Mucosa of rectum (tissue), 2 donors: ENCODE measurements at regions not wholly inside any gene's neighbourhood (a gene's known extent, or its start where the extent isn't known, plus 50 kb on each side); places are given as distances from the start of the nearest gene placed in this dataset.

ENCODE experiments used
- H3K27ac ChIP-seq, 2 donors: one replicate each; pipeline ENCODE4 v1.7.0; 2013; ENCODE audit warnings: inconsistent platforms in 2 of 2, low read depth in 2 of 2, low read length in 2 of 2
- H3K27me3 ChIP-seq, 2 donors: one replicate each; pipeline ENCODE4 v1.7.0; 2013; ENCODE audit warnings: low read length in 2 of 2; ENCODE audit not compliant: control insufficient read depth in 2 of 2, insufficient read depth in 2 of 2
- H3K36me3 ChIP-seq, 2 donors: one replicate each; pipeline ENCODE4 v1.7.0; 2013; ENCODE audit warnings: low read length in 2 of 2; ENCODE audit not compliant: control insufficient read depth in 2 of 2, insufficient read depth in 2 of 2
- H3K4me1 ChIP-seq, 2 donors: one replicate each; pipeline ENCODE4 v1.7.0; 2013; ENCODE audit warnings: low read length in 2 of 2, mild to moderate bottlenecking in 1 of 2; ENCODE audit not compliant: control insufficient read depth in 2 of 2, insufficient read depth in 2 of 2
- H3K4me3 ChIP-seq, 2 donors: one replicate each; pipeline ENCODE4 v1.7.0; 2013; ENCODE audit warnings: low read length in 2 of 2
- H3K9ac ChIP-seq, 2 donors: one replicate each; pipeline ENCODE4 v1.7.0; 2013; ENCODE audit warnings: low read length in 2 of 2, low read depth in 1 of 2, mild to moderate bottlenecking in 1 of 2
- H3K9me3 ChIP-seq, 2 donors: one replicate each; pipeline ENCODE4 v1.7.0; 2013; ENCODE audit warnings: low read length in 2 of 2; ENCODE audit not compliant: control insufficient read depth in 2 of 2
- donor health status: healthy.
- donor health status: Normal muscosa, but diverticular disease.

- Histone ChIP-seq H3K9ac (no peak overlapping the region), H3K4me1 (no peaks in the 10 kb centered on the region), H3K9me3 (no peaks in the 10 kb centered on the region), H3K36me3 (no peaks in the 10 kb centered on the region), H3K27me3 (no peaks in the 10 kb centered on the region), H3K4me3 (no peak overlapping the region), H3K27ac (no peak overlapping the region)
Observed at GRCh38 chr12:67523538-67523937, 125.0 kb upstream of the DYRK2 start.

DNA sequence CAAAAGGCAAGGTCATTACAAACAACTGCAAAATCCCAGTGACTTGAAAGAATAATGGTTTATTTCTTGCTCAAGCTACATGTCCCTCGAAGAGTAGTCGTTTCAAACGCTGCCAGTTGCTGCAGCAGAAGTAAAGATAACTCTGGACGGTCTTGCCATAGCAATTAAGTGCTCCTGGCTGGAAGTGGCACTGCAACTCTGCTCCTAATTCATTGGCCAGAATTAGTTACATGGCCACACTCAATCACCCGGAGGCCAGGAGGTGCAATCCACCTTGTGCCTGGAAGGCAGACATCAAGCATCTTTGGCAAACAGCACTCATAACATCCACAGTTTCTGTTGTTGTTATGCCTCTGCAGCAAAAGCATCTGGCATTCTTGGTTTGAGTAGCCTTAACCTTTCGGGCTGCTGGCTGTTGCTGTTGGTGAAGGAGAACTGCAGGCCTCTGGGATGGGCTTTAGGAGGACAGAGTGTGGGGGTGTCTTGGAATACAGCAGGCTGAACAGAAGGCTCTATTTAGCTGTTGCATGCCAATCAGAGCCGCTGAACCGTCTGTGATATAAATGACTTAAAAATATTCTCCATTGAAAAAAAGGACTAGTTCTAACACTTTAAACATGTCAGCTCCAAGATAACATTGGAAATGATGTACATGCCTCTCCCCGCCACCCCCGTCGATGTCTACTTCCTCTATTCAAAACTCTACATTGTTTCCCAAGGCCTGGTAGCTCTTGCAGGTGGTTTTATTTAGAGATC, 123.5 kb upstream of the DYRK2 start:
- Histone ChIP-seq H3K4me3 (no peak overlapping the region), H3K27ac (no peak overlapping the region), H3K9me3 (no peaks in the 10 kb centered on the region), H3K4me1 (no peaks in the 10 kb centered on the region), H3K27me3 (no peaks in the 10 kb centered on the region), H3K9ac (no peak overlapping the region), H3K36me3 (no peaks in the 10 kb centered on the region)

GRCh38 chr12:67525617-67525884, 123.0 kb upstream of the DYRK2 start:
- Histone ChIP-seq H3K27me3 (no peaks in the 10 kb centered on the region), H3K27ac (no peak overlapping the region), H3K9ac (no peak overlapping the region), H3K9me3 (no peaks in the 10 kb centered on the region), H3K36me3 (no peaks in the 10 kb centered on the region), H3K4me3 (no peak overlapping the region), H3K4me1 (no peaks in the 10 kb centered on the region)

DNA sequence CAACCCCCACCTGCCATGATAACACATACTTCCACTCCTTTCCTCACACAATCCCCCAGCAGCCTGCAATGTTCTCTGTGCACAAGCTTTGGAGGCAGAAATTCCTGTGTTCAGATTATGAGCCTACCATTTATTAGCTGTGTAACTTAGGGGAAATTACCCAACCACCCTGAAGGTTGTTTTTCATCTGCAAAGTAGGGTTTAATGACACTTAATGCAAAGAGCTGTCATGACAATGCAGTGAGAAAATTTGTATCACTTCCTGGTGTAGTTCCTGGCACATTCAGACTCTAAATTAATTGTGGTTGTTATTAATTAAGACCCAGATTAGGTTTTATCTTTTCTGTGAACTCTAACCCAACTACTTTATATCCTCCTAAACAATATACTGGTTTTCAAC, 122.4 kb upstream of the DYRK2 start:
- Histone ChIP-seq H3K4me3 (no peak overlapping the region), H3K9me3 (no peaks in the 10 kb centered on the region), H3K4me1 (no peaks in the 10 kb centered on the region), H3K27ac (no peak overlapping the region), H3K9ac (no peak overlapping the region), H3K27me3 (no peaks in the 10 kb centered on the region), H3K36me3 (no peaks in the 10 kb centered on the region)

- Histone ChIP-seq H3K27ac (no peak overlapping the region), H3K9me3 (no peaks in the 10 kb centered on the region), H3K36me3 (no peaks in the 10 kb centered on the region), H3K9ac (no peak overlapping the region), H3K27me3 (no peaks in the 10 kb centered on the region), H3K4me1 (no peaks in the 10 kb centered on the region), H3K4me3 (no peak overlapping the region)
Observed at GRCh38 chr12:67531051-67531450, 117.5 kb upstream of the DYRK2 start.

GRCh38 chr12:67531501-67531900, 117.0 kb upstream of the DYRK2 start:
- H3K36me3 ChIP-seq: no peaks in the 10 kb centered on the region
- no peak overlapping the region for H3K9ac ChIP-seq
- H3K27ac ChIP-seq: no peak overlapping the region
- no peaks in the 10 kb centered on the region for H3K4me1 ChIP-seq
- no peaks in the 10 kb centered on the region for H3K27me3 ChIP-seq
- H3K9me3 ChIP-seq: no peaks in the 10 kb centered on the region
- H3K4me3 ChIP-seq: no peak overlapping the region

DNA sequence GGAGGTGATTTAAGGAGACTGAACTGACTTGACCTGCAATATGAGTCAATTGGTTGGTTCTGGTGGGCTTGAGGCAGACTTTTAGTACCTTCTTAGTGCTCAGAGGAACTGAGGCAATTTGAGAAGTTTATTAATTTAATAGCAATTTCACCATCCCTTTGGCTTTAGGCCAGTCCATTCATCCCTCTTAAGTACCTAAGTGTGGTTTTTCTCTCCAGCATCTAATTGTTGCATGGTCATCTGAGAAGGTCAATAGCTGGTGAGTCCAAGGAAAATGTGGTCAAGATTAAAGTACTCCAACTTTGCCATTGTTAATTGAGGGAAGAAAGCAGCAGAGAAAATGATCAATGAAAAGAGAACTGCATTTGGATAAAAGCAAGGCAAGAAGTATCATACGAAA, 115.4 kb upstream of the DYRK2 start:
- H3K4me3 ChIP-seq: no peak overlapping the region
- no peaks in the 10 kb centered on the region for H3K9me3 ChIP-seq
- H3K36me3 ChIP-seq: no peaks in the 10 kb centered on the region
- H3K27ac ChIP-seq: no peak overlapping the region
- no peaks in the 10 kb centered on the region for H3K4me1 ChIP-seq
- no peak overlapping the region for H3K9ac ChIP-seq
- no peaks in the 10 kb centered on the region for H3K27me3 ChIP-seq

DNA sequence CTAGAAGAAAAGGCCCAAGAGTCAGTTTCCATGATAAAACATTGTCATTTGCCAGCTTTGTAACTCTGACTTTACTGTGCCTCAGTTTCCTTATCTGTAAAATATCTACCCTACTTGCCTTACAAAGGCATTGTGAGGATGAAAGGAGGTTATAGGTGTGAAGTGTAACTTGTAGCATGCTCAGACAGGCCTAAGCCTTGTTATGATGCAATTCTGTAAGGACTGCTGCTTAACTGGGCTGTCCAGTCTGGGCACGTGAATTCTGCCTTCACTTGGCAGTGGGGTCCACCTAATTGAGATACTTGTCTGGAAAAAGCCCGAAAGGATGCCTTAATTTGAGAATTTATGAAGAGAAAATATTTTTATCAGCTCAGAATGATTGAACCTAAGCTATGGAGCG, 114.5 kb upstream of the DYRK2 start:
- no peaks in the 10 kb centered on the region for H3K36me3 ChIP-seq
- no peak overlapping the region for H3K4me3 ChIP-seq

GRCh38 chr12:67534681-67535080, 113.9 kb upstream of the DYRK2 start:
- Histone ChIP-seq H3K27ac (no peak overlapping the region), H3K27me3 (no peaks in the 10 kb centered on the region), H3K4me3 (no peak overlapping the region), H3K4me1 (no peaks in the 10 kb centered on the region), H3K9me3 (no peaks in the 10 kb centered on the region), H3K9ac (no peak overlapping the region), H3K36me3 (no peaks in the 10 kb centered on the region)

More for the DNA sequence above, 114.5 kb upstream of the DYRK2 start:
- H3K27me3 ChIP-seq: no peaks in the 10 kb centered on the region
- no peak overlapping the region for H3K9ac ChIP-seq
- no peaks in the 10 kb centered on the region for H3K4me1 ChIP-seq
- no peak overlapping the region for H3K27ac ChIP-seq
- H3K9me3 ChIP-seq: no peaks in the 10 kb centered on the region

GRCh38 chr12:67535176-67535575, 113.4 kb upstream of the DYRK2 start:
- Histone ChIP-seq H3K4me1 (no peaks in the 10 kb centered on the region), H3K4me3 (no peak overlapping the region), H3K9me3 (no peaks in the 10 kb centered on the region), H3K9ac (no peak overlapping the region), H3K27me3 (no peaks in the 10 kb centered on the region), H3K27ac (no peak overlapping the region), H3K36me3 (no peaks in the 10 kb centered on the region)

DNA sequence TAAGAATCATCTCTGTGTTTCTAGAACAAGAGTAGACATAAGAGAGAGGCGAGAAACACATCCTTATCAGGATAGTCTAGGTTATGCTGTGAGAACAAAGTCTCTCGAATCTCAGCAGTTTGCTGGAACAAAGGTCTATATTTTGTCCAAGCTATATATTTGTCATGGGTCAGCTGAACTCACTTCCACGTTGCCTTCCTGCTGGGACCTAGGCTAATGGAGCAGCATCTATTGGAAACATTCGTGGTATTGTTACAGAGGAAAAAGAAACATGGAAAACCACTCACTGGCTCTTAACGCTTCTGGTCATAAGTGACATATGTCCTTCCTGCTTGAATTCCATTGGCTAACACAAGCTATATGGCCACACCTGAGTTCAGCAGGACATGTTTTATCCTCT, 112.6 kb upstream of the DYRK2 start:
- Histone ChIP-seq H3K27me3 (no peaks in the 10 kb centered on the region), H3K9ac (no peak overlapping the region), H3K4me1 (no peaks in the 10 kb centered on the region), H3K27ac (no peak overlapping the region), H3K9me3 (no peaks in the 10 kb centered on the region), H3K36me3 (no peaks in the 10 kb centered on the region), H3K4me3 (no peak overlapping the region)
